ENCODE measurements at regions not wholly inside any gene's neighbourhood (a gene's known extent, or its start where the extent isn't known, plus 50 kb on each side); places are given as distances from the start of the nearest gene placed in this dataset.
A peak's percentile ranks its signal among the peaks of the same experiment; 100 is the strongest.
"Not testable (repeated sequence)": the region's sequence is repeated elsewhere in the genome, so short reads cannot be mapped to it uniquely, and the experiment has no call there.

GRCh38 chr7:73918926-73919693 lies 58.2 kb downstream of the TMEM270 start:
- no peak for DNase-seq

- DNase-seq = no peak
These were observed 58.9 kb downstream of the TMEM270 start for GRCh38 chr7:73919694-73920375.

- no peak for DNase-seq
These were observed 59.6 kb downstream of the TMEM270 start for GRCh38 chr7:73920406-73921134.

GRCh38 chr7:73921623-73922528 lies 60.9 kb downstream of the TMEM270 start:
- DNase-seq = peak; percentile 85

- DNase-seq = not testable (repeated sequence)
These were observed 67.7 kb downstream of the TMEM270 start for GRCh38 chr7:73928644-73929043.

GRCh38 chr7:73931502-73931901 lies 70.5 kb downstream of the TMEM270 start:
- no peak for DNase-seq

- no peak for DNase-seq
These were observed 71.4 kb downstream of the TMEM270 start for GRCh38 chr7:73932364-73932763.

GRCh38 chr7:73933091-73933490 lies 72.1 kb downstream of the TMEM270 start:
- no peak for DNase-seq

- DNase-seq = no peak
These were observed 76.0 kb downstream of the TMEM270 start for GRCh38 chr7:73936967-73937366.

- not testable (repeated sequence) for DNase-seq
These were observed 76.7 kb downstream of the TMEM270 start for GRCh38 chr7:73937650-73938049.

- no peak for DNase-seq
These were observed 78.6 kb downstream of the TMEM270 start for GRCh38 chr7:73939528-73939927.

GRCh38 chr7:73940701-73941238 lies 79.8 kb downstream of the TMEM270 start:
- DNase-seq = no peak

- no peak for DNase-seq
These were observed 81.0 kb downstream of the TMEM270 start for GRCh38 chr7:73941836-73942551.

- no peak for DNase-seq
These were observed 83.0 kb upstream of the ELN start for GRCh38 chr7:73945022-73945421.

- no peak for DNase-seq
These were observed 79.7 kb upstream of the ELN start for GRCh38 chr7:73948287-73948686.

GRCh38 chr7:73952266-73952665 lies 75.7 kb upstream of the ELN start:
- DNase-seq = no peak

GRCh38 chr7:73954181-73954580 lies 73.8 kb upstream of the ELN start:
- no peak for DNase-seq

GRCh38 chr7:73954861-73955260 lies 73.1 kb upstream of the ELN start:
- no peak for DNase-seq

- no peak for DNase-seq
These were observed 67.4 kb upstream of the ELN start for GRCh38 chr7:73960548-73960947.

GRCh38 chr7:73961991-73962390 lies 66.0 kb upstream of the ELN start:
- not testable (repeated sequence) for DNase-seq

GRCh38 chr7:73963252-73963822 lies 64.6 kb upstream of the ELN start:
- DNase-seq = no peak

All from right hindlimb (tissue), 1 donor.